Tibial artery (tissue), 4 donors: ENCODE measurements at regions not wholly inside any gene's neighbourhood (a gene's known extent, or its start where the extent isn't known, plus 50 kb on each side); places are given as distances from the start of the nearest gene placed in this dataset.
A peak's percentile ranks its signal among the peaks of the same experiment; 100 is the strongest.

Experiments
- DNase-seq, 2 donors: peaks; one replicate each; pipeline ENCODE4 v3.0.0-alpha.2; 2019
- H3K27ac ChIP-seq, 2 donors: fragments of 200-600 bp; sonication (generic) in 1 of 2; 1 replicate in 1 of 2; 2 replicates in 1 of 2; pipeline ENCODE4 v1.5.1; 2018 to 2019; ENCODE audit warnings: mild to moderate bottlenecking in 1 of 2
- H3K27me3 ChIP-seq, 2 donors: fragments of 200-600 bp; sonication (generic) in 1 of 2; one replicate each; pipeline versions ENCODE4 v1.5.1 to v1.6.0; 2016 to 2019
- H3K36me3 ChIP-seq, 3 donors: fragments of 200-600 bp; sonication (generic) in 2 of 3; one replicate each; pipeline ENCODE4 v1.5.1; 2016 to 2019; ENCODE audit warnings: mild to moderate bottlenecking in 2 of 3
- H3K4me1 ChIP-seq, 4 donors: fragments of 200-600 bp; sonication (generic) in 2 of 4; 1 replicate in 3 of 4; 2 replicates in 1 of 4; pipeline ENCODE4 v1.5.1; 2016 to 2019
- H3K4me3 ChIP-seq, 2 donors: fragments of 200-600 bp; sonication (generic) in 1 of 2; 1 replicate in 1 of 2; 2 replicates in 1 of 2; pipeline ENCODE4 v1.5.1; 2018 to 2019; ENCODE audit warnings: mild to moderate bottlenecking in 2 of 2
- H3K9me3 ChIP-seq, 3 donors: fragments of 200-600 bp; sonication (generic) in 1 of 3; one replicate each; pipeline ENCODE4 v1.5.1; 2016 to 2019
- intact Hi-C: fragments of 100-400 bp; cut with DNase I; formaldehyde crosslinking; loops from one replicate; pipeline ENCODE4 v1.15.0; 2023; ENCODE audit warnings: low total_unique reads
- TF ChIP-seq, protein P1 (sequence below), 2 experiments: fragments of 200-600 bp in 1 of 2; fragments of 450-650 bp in 1 of 2; IDR thresholded peaks; one replicate each; pipeline ENCODE4 v1.5.1; 2017 to 2019; ENCODE audit warnings: antibody characterized with exemption in 2 of 2, mild to moderate bottlenecking in 1 of 2, moderate library complexity in 1 of 2

DNA sequence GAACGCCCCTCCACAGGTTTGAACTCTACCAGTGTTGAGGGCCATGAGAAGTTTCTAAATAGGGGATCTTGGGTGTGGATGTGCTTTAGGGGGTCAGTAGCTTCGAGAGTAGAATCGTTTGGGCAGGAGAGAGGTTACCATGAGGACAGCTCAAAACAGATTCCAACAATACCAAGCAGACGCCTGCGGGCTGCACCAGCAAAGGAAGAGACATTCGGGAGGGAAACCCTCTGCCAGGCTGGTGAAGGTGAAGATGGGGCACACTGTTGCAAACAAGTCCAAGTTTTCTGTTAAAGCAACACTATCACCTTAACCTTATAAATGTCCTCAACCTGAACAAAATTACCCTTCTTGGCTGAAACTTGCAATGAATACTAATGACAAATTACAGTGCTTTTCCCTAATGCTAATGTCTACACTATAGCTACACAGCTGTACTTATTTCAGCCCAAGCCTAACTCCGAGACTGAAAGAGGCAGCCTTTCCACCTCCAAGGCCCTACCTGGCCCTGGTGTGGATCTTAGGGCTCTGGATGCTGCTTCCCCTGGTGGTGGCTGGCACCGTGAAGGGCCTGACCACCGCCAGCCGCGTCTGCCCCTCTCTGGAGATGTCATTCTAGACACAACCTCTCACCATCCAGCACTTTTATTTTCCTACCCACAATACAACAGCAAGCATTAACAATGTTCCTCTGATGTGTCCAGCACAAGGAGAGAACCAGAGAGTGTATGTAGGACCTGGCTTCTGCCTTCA lies 80.1 kb downstream of the DLL1 start:
- intact Hi-C loops, result no loop called here
- Histone ChIP-seq H3K4me1 (no peaks in the 10 kb centered on the region), H3K27ac (no peak overlapping the region), H3K9me3 (no peaks in the 10 kb centered on the region), H3K27me3 (peaks cover 0 to 38% of the 10 kb centered on the region in 2 donors), H3K36me3 (no peaks in the 10 kb centered on the region), H3K4me3 (no peak overlapping the region)
- DNase-seq, result peak in 1 of 2 donors; percentile 4
- TF ChIP-seq, protein P1, sequence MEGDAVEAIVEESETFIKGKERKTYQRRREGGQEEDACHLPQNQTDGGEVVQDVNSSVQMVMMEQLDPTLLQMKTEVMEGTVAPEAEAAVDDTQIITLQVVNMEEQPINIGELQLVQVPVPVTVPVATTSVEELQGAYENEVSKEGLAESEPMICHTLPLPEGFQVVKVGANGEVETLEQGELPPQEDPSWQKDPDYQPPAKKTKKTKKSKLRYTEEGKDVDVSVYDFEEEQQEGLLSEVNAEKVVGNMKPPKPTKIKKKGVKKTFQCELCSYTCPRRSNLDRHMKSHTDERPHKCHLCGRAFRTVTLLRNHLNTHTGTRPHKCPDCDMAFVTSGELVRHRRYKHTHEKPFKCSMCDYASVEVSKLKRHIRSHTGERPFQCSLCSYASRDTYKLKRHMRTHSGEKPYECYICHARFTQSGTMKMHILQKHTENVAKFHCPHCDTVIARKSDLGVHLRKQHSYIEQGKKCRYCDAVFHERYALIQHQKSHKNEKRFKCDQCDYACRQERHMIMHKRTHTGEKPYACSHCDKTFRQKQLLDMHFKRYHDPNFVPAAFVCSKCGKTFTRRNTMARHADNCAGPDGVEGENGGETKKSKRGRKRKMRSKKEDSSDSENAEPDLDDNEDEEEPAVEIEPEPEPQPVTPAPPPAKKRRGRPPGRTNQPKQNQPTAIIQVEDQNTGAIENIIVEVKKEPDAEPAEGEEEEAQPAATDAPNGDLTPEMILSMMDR (IDR thresholded peaks at IDR 0.05), result no peak

DNA sequence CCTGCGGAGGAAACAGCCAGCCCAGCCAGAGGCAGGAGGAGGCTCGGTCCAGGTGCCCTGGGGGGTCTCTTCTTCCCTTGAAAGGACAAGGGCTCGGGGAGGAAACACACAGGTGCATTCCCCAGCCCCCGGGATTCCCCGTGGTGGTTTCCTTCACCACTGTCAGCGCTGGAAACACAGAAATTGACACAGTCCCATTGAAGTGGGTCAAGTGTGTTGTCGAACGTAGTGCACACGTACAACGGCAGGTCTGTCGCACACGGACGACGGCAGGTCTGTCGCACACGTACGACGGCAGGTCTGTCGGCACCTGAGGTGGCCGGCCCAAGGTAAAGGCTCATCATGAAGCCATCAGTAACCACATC lies 80.9 kb downstream of the DLL1 start:
- no peak overlapping the region for H3K27ac ChIP-seq
- DNase-seq, result peak; percentile 6 to 38
- no peaks in the 10 kb centered on the region for H3K9me3 ChIP-seq
- H3K36me3 ChIP-seq, result no peaks in the 10 kb centered on the region
- intact Hi-C loops, result no loop called here
- TF ChIP-seq, protein P1 (IDR thresholded peaks at IDR 0.05), result no peak
- peaks cover 0 to 38% of the 10 kb centered on the region in 2 donors for H3K27me3 ChIP-seq
- H3K4me3 ChIP-seq, result no peak overlapping the region
- no peaks in the 10 kb centered on the region for H3K4me1 ChIP-seq

DNA sequence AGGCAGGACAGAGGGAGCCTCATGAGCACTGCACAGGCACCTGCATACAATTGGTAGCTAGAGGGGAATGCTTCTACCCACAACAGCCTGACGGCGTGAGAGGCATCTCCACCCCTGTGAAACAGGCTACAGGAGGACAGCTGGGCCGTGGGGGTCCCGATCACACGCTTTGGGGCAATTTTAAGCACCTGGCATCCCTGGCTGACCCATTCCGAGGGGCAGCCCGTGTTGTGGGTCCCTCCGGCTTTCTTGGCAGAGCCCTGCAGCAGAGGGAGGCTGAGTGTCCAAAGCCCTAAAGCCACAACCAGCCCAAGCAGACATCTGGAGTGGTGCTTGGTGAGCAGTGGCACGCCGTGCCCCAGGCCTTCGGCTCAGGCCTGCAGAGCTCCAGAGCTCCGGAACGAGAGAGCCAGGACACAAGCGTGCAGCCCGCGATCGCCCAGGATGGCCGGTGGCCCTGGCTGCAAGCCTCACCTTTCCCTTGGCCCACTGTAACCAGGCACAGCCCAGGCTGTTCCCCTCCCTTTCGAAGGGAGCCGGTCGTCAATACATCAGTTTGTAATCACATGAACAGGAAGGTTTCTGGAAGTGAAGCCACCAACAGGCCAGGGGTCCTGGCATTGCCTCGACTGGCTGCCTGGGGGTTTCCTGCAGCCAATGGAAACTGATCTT lies 81.4 kb downstream of the DLL1 start:
- intact Hi-C loops, result no loop called here
- Histone ChIP-seq H3K4me3 (no peak overlapping the region), H3K27me3 (peaks cover 0 to 38% of the 10 kb centered on the region in 2 donors), H3K27ac (no peak overlapping the region), H3K4me1 (no peaks in the 10 kb centered on the region), H3K9me3 (no peaks in the 10 kb centered on the region), H3K36me3 (no peaks in the 10 kb centered on the region)
- TF ChIP-seq, protein P1 (IDR thresholded peaks at IDR 0.05), result no peak
- peak; percentile 5 to 46 for DNase-seq

DNA sequence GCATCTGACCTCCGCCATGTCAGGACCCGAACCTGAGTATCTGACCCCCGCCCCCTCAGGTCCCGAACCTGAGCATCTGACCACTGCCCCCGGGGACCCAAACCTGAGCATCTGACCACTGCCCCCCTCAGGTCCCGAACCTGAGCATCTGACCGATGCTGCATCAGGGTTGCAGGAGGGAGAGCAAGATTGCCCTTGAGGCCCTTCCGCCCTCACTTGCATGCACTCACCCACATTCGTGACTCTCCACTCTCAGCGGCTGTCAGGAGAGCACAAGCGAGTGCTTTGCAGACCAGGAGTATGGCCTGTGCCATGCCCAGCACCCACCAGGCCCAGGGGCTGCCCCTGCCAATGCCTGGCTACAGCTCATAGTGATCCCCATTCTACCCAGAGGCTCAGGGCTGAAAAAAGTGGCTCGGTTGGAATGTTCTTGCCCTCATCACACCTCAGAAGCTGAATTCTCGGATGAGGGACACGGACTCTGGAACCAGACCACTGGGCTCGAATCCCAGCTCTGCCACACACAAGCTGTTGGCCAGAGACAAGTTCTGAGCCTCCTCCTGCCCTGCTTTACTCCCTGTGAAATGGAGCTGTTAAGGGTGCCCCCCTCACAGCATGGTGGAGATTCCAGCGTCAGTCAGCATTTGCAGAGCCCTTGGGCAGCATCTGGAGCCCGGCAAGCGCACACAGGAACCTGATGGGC lies 82.1 kb downstream of the DLL1 start:
- Histone ChIP-seq H3K4me1 (no peaks in the 10 kb centered on the region), H3K9me3 (no peaks in the 10 kb centered on the region), H3K27ac (no peak overlapping the region), H3K4me3 (no peak overlapping the region), H3K27me3 (peaks cover 0 to 38% of the 10 kb centered on the region in 2 donors), H3K36me3 (no peaks in the 10 kb centered on the region)
- TF ChIP-seq, protein P1 (IDR thresholded peaks at IDR 0.05), result no peak
- DNase-seq, result peak; percentile 10 to 33
- intact Hi-C loops, result no loop called here

DNA sequence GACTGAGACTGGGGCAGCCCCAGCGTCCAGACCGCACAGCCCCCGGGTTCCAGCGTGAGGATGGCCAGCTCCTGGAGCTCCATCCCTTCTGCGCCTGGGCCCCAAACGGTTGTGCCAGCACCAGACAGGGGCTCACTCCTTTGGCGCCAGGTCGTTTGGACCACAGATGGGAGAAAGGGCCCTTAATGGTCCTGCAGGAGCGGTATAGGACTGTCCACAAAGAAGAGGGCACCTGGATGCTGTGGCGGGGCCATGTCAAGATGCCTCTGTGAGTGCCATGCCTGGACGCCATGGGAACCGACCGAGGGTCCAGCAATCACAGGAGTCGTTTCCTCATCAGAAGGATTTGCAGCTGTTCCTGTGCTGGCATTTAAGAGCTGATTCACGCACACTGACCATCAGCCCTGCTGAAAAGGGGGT lies 82.7 kb downstream of the DLL1 start:
- intact Hi-C loops, result no loop called here
- Histone ChIP-seq H3K9me3 (no peaks in the 10 kb centered on the region), H3K4me1 (no peaks in the 10 kb centered on the region), H3K36me3 (no peaks in the 10 kb centered on the region), H3K4me3 (no peak overlapping the region), H3K27ac (no peak overlapping the region), H3K27me3 (peaks cover 0 to 38% of the 10 kb centered on the region in 2 donors)
- TF ChIP-seq, protein P1 (IDR thresholded peaks at IDR 0.05), result no peak
- peak; percentile 10 to 33 for DNase-seq
